ENCODE measurements at regions not wholly inside any gene's neighbourhood (a gene's known extent, or its start where the extent isn't known, plus 50 kb on each side); places are given as distances from the start of the nearest gene placed in this dataset.

GRCh38 chr12:105769486-105769885 lies 369.3 kb downstream of the NUAK1 start:
- no peaks in the 10 kb centered on the region for H3K9me3 ChIP-seq (ENCODE audit: control insufficient read depth in 2 of 2, low read length in 2 of 2)
- H3K27me3 ChIP-seq (ENCODE audit: control insufficient read depth in 2 of 2, insufficient read depth in 2 of 2, low read length in 2 of 2), result peaks cover 0 to 3% of the 10 kb centered on the region in 2 donors
- H3K9ac ChIP-seq (ENCODE audit: low read depth in 1 of 2, low read length in 2 of 2), result no peak overlapping the region
- no peaks in the 10 kb centered on the region for H3K36me3 ChIP-seq (ENCODE audit: control insufficient read depth in 2 of 2, insufficient read depth in 2 of 2, low read length in 2 of 2)
- H3K4me1 ChIP-seq (ENCODE audit: control insufficient read depth in 2 of 2, insufficient read depth in 2 of 2, low read length in 2 of 2), result no peaks in the 10 kb centered on the region
- H3K4me3 ChIP-seq (ENCODE audit: low read length in 2 of 2), result no peak overlapping the region
- no peak overlapping the region for H3K27ac ChIP-seq (ENCODE audit: low read depth in 2 of 2, low read length in 2 of 2)

GRCh38 chr12:105773471-105773870 lies 365.3 kb downstream of the NUAK1 start:
- Histone ChIP-seq H3K4me1 (ENCODE audit: control insufficient read depth in 2 of 2, insufficient read depth in 2 of 2, low read length in 2 of 2) (no peaks in the 10 kb centered on the region), H3K9ac (ENCODE audit: low read depth in 1 of 2, low read length in 2 of 2) (no peak overlapping the region), H3K4me3 (ENCODE audit: low read length in 2 of 2) (no peak overlapping the region), H3K27ac (ENCODE audit: low read depth in 2 of 2, low read length in 2 of 2) (no peak overlapping the region), H3K27me3 (ENCODE audit: control insufficient read depth in 2 of 2, insufficient read depth in 2 of 2, low read length in 2 of 2) (no peaks in the 10 kb centered on the region), H3K9me3 (ENCODE audit: control insufficient read depth in 2 of 2, low read length in 2 of 2) (no peaks in the 10 kb centered on the region), H3K36me3 (ENCODE audit: control insufficient read depth in 2 of 2, insufficient read depth in 2 of 2, low read length in 2 of 2) (no peaks in the 10 kb centered on the region)

GRCh38 chr12:105774037-105774436 lies 364.7 kb downstream of the NUAK1 start:
- H3K27ac ChIP-seq (ENCODE audit: low read depth in 2 of 2, low read length in 2 of 2), result no peak overlapping the region
- H3K36me3 ChIP-seq (ENCODE audit: control insufficient read depth in 2 of 2, insufficient read depth in 2 of 2, low read length in 2 of 2), result no peaks in the 10 kb centered on the region
- H3K4me1 ChIP-seq (ENCODE audit: control insufficient read depth in 2 of 2, insufficient read depth in 2 of 2, low read length in 2 of 2), result no peaks in the 10 kb centered on the region
- no peaks in the 10 kb centered on the region for H3K27me3 ChIP-seq (ENCODE audit: control insufficient read depth in 2 of 2, insufficient read depth in 2 of 2, low read length in 2 of 2)
- H3K9ac ChIP-seq (ENCODE audit: low read depth in 1 of 2, low read length in 2 of 2), result no peak overlapping the region
- H3K4me3 ChIP-seq (ENCODE audit: low read length in 2 of 2), result no peak overlapping the region
- no peaks in the 10 kb centered on the region for H3K9me3 ChIP-seq (ENCODE audit: control insufficient read depth in 2 of 2, low read length in 2 of 2)

- Histone ChIP-seq H3K36me3 (ENCODE audit: control insufficient read depth in 2 of 2, insufficient read depth in 2 of 2, low read length in 2 of 2) (no peaks in the 10 kb centered on the region), H3K4me1 (ENCODE audit: control insufficient read depth in 2 of 2, insufficient read depth in 2 of 2, low read length in 2 of 2) (no peaks in the 10 kb centered on the region), H3K27me3 (ENCODE audit: control insufficient read depth in 2 of 2, insufficient read depth in 2 of 2, low read length in 2 of 2) (no peaks in the 10 kb centered on the region), H3K9ac (ENCODE audit: low read depth in 1 of 2, low read length in 2 of 2) (no peak overlapping the region), H3K27ac (ENCODE audit: low read depth in 2 of 2, low read length in 2 of 2) (no peak overlapping the region), H3K4me3 (ENCODE audit: low read length in 2 of 2) (no peak overlapping the region), H3K9me3 (ENCODE audit: control insufficient read depth in 2 of 2, low read length in 2 of 2) (no peaks in the 10 kb centered on the region)
Measured at GRCh38 chr12:105775343-105775742, 363.4 kb downstream of the NUAK1 start.

- Histone ChIP-seq H3K27me3 (ENCODE audit: control insufficient read depth in 2 of 2, insufficient read depth in 2 of 2, low read length in 2 of 2) (no peaks in the 10 kb centered on the region), H3K9ac (ENCODE audit: low read depth in 1 of 2, low read length in 2 of 2) (no peak overlapping the region), H3K27ac (ENCODE audit: low read depth in 2 of 2, low read length in 2 of 2) (no peak overlapping the region), H3K9me3 (ENCODE audit: control insufficient read depth in 2 of 2, low read length in 2 of 2) (no peaks in the 10 kb centered on the region), H3K36me3 (ENCODE audit: control insufficient read depth in 2 of 2, insufficient read depth in 2 of 2, low read length in 2 of 2) (no peaks in the 10 kb centered on the region), H3K4me1 (ENCODE audit: control insufficient read depth in 2 of 2, insufficient read depth in 2 of 2, low read length in 2 of 2) (no peaks in the 10 kb centered on the region), H3K4me3 (ENCODE audit: low read length in 2 of 2) (no peak overlapping the region)
Measured at GRCh38 chr12:105783983-105784947, 354.5 kb downstream of the NUAK1 start.

GRCh38 chr12:105793421-105793820 lies 345.3 kb downstream of the NUAK1 start:
- Histone ChIP-seq H3K4me3 (ENCODE audit: low read length in 2 of 2) (no peak overlapping the region), H3K36me3 (ENCODE audit: control insufficient read depth in 2 of 2, insufficient read depth in 2 of 2, low read length in 2 of 2) (no peaks in the 10 kb centered on the region), H3K27me3 (ENCODE audit: control insufficient read depth in 2 of 2, insufficient read depth in 2 of 2, low read length in 2 of 2) (no peaks in the 10 kb centered on the region), H3K27ac (ENCODE audit: low read depth in 2 of 2, low read length in 2 of 2) (no peak overlapping the region), H3K4me1 (ENCODE audit: control insufficient read depth in 2 of 2, insufficient read depth in 2 of 2, low read length in 2 of 2) (no peaks in the 10 kb centered on the region), H3K9ac (ENCODE audit: low read depth in 1 of 2, low read length in 2 of 2) (no peak overlapping the region), H3K9me3 (ENCODE audit: control insufficient read depth in 2 of 2, low read length in 2 of 2) (no peaks in the 10 kb centered on the region)

- Histone ChIP-seq H3K9ac (ENCODE audit: low read depth in 1 of 2, low read length in 2 of 2) (no peak overlapping the region), H3K4me1 (ENCODE audit: control insufficient read depth in 2 of 2, insufficient read depth in 2 of 2, low read length in 2 of 2) (no peaks in the 10 kb centered on the region), H3K36me3 (ENCODE audit: control insufficient read depth in 2 of 2, insufficient read depth in 2 of 2, low read length in 2 of 2) (no peaks in the 10 kb centered on the region), H3K27me3 (ENCODE audit: control insufficient read depth in 2 of 2, insufficient read depth in 2 of 2, low read length in 2 of 2) (no peaks in the 10 kb centered on the region), H3K27ac (ENCODE audit: low read depth in 2 of 2, low read length in 2 of 2) (no peak overlapping the region), H3K9me3 (ENCODE audit: control insufficient read depth in 2 of 2, low read length in 2 of 2) (no peaks in the 10 kb centered on the region), H3K4me3 (ENCODE audit: low read length in 2 of 2) (no peak overlapping the region)
Measured at GRCh38 chr12:105798256-105798845, 340.4 kb downstream of the NUAK1 start.

- Histone ChIP-seq H3K4me3 (ENCODE audit: low read length in 2 of 2) (no peak overlapping the region), H3K4me1 (ENCODE audit: control insufficient read depth in 2 of 2, insufficient read depth in 2 of 2, low read length in 2 of 2) (no peaks in the 10 kb centered on the region), H3K27me3 (ENCODE audit: control insufficient read depth in 2 of 2, insufficient read depth in 2 of 2, low read length in 2 of 2) (no peaks in the 10 kb centered on the region), H3K27ac (ENCODE audit: low read depth in 2 of 2, low read length in 2 of 2) (no peak overlapping the region), H3K9ac (ENCODE audit: low read depth in 1 of 2, low read length in 2 of 2) (no peak overlapping the region), H3K36me3 (ENCODE audit: control insufficient read depth in 2 of 2, insufficient read depth in 2 of 2, low read length in 2 of 2) (no peaks in the 10 kb centered on the region), H3K9me3 (ENCODE audit: control insufficient read depth in 2 of 2, low read length in 2 of 2) (no peaks in the 10 kb centered on the region)
Measured at GRCh38 chr12:105799103-105799502, 339.7 kb downstream of the NUAK1 start.

GRCh38 chr12:105801351-105801750 lies 337.4 kb downstream of the NUAK1 start:
- H3K9me3 ChIP-seq (ENCODE audit: control insufficient read depth in 2 of 2, low read length in 2 of 2), result no peaks in the 10 kb centered on the region
- H3K27me3 ChIP-seq (ENCODE audit: control insufficient read depth in 2 of 2, insufficient read depth in 2 of 2, low read length in 2 of 2), result no peaks in the 10 kb centered on the region
- no peaks in the 10 kb centered on the region for H3K36me3 ChIP-seq (ENCODE audit: control insufficient read depth in 2 of 2, insufficient read depth in 2 of 2, low read length in 2 of 2)
- no peak overlapping the region for H3K4me3 ChIP-seq (ENCODE audit: low read length in 2 of 2)
- no peak overlapping the region for H3K27ac ChIP-seq (ENCODE audit: low read depth in 2 of 2, low read length in 2 of 2)
- no peaks in the 10 kb centered on the region for H3K4me1 ChIP-seq (ENCODE audit: control insufficient read depth in 2 of 2, insufficient read depth in 2 of 2, low read length in 2 of 2)
- H3K9ac ChIP-seq (ENCODE audit: low read depth in 1 of 2, low read length in 2 of 2), result no peak overlapping the region

- H3K4me3 ChIP-seq (ENCODE audit: low read length in 2 of 2), result no peak overlapping the region
- no peaks in the 10 kb centered on the region for H3K9me3 ChIP-seq (ENCODE audit: control insufficient read depth in 2 of 2, low read length in 2 of 2)
- H3K27ac ChIP-seq (ENCODE audit: low read depth in 2 of 2, low read length in 2 of 2), result no peak overlapping the region
- H3K36me3 ChIP-seq (ENCODE audit: control insufficient read depth in 2 of 2, insufficient read depth in 2 of 2, low read length in 2 of 2), result no peaks in the 10 kb centered on the region
- no peak overlapping the region for H3K9ac ChIP-seq (ENCODE audit: low read depth in 1 of 2, low read length in 2 of 2)
- no peaks in the 10 kb centered on the region for H3K27me3 ChIP-seq (ENCODE audit: control insufficient read depth in 2 of 2, insufficient read depth in 2 of 2, low read length in 2 of 2)
- no peaks in the 10 kb centered on the region for H3K4me1 ChIP-seq (ENCODE audit: control insufficient read depth in 2 of 2, insufficient read depth in 2 of 2, low read length in 2 of 2)
Measured at GRCh38 chr12:105803292-105803691, 335.5 kb downstream of the NUAK1 start.

Measured in mucosa of rectum (tissue), 2 donors.